ENCODE measurements at regions not wholly inside any gene's neighbourhood (a gene's known extent, or its start where the extent isn't known, plus 50 kb on each side); places are given as distances from the start of the nearest gene placed in this dataset.

DNA sequence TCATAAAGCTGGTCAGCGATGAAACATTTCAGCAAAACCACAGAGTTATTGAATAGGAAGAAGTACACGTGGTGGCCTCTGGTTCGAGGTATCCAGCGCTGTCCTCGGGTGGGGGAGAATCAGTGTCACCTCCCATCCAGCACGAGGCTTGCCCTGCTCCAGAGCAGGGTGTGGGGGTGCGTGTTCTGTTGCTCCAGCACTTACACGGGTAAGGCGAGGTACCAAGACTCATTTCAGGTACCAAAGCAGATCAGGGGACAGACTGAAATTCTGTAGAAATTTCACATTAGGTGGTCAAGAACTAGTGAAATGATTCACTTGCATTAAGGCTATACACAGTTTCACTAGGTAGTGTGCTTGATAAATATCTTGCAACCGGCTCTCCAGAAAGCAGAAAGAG is 164.2 kb upstream of the SOX1 start:
- BruUV-seq (replicated peaks) = no TSS peak
- Histone ChIP-seq H3K4me3 (ENCODE audit: low read depth, low read length, poor library complexity, severe bottlenecking) (no peak overlapping the region), H3K27ac (ENCODE audit: low read depth, low read length, poor library complexity, severe bottlenecking) (no peak overlapping the region), H3K36me3 (ENCODE audit: insufficient read depth, low read length, poor library complexity, severe bottlenecking) (no peaks in the 10 kb centered on the region), H3K27me3 (replicated peaks; ENCODE audit: insufficient read depth, low read depth, low read length, poor library complexity) (peaks cover 33% of the 10 kb centered on the region), H3K4me1 (ENCODE audit: insufficient read depth, low read length, poor library complexity, severe bottlenecking) (no peaks in the 10 kb centered on the region), H3K9me3 (ENCODE audit: low read depth, low read length, poor library complexity, severe bottlenecking) (no peaks in the 10 kb centered on the region)
- TF ChIP-seq, protein P1, sequence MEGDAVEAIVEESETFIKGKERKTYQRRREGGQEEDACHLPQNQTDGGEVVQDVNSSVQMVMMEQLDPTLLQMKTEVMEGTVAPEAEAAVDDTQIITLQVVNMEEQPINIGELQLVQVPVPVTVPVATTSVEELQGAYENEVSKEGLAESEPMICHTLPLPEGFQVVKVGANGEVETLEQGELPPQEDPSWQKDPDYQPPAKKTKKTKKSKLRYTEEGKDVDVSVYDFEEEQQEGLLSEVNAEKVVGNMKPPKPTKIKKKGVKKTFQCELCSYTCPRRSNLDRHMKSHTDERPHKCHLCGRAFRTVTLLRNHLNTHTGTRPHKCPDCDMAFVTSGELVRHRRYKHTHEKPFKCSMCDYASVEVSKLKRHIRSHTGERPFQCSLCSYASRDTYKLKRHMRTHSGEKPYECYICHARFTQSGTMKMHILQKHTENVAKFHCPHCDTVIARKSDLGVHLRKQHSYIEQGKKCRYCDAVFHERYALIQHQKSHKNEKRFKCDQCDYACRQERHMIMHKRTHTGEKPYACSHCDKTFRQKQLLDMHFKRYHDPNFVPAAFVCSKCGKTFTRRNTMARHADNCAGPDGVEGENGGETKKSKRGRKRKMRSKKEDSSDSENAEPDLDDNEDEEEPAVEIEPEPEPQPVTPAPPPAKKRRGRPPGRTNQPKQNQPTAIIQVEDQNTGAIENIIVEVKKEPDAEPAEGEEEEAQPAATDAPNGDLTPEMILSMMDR (conservative IDR thresholded peaks at IDR 0.05; ENCODE audit: low read depth, low read length) = no peak
- TF ChIP-seq EZH2 (IDR thresholded peaks at IDR 0.05; ENCODE audit: borderline replicate concordance, low read depth, low read length, poor library complexity, severe bottlenecking) = no peak
- POLR2A ChIA-PET (ENCODE audit: low non-redundant PET) = no interaction called here
- no peak for DNase-seq (ENCODE audit: low spot score)
- CTCF ChIA-PET = no interaction called here
- intact Hi-C loops (cut with micrococcal nuclease; ENCODE audit: unreplicated experiment) = no loop called here

GRCh38 chr13:111903143-111903542 is 163.8 kb upstream of the SOX1 start:
- no TSS peak for BruUV-seq (replicated peaks)
- intact Hi-C loops (cut with micrococcal nuclease; ENCODE audit: unreplicated experiment) = no loop called here

GRCh38 chr13:111904166-111904565 is 162.8 kb upstream of the SOX1 start:
- intact Hi-C loops (cut with micrococcal nuclease; ENCODE audit: unreplicated experiment) = no loop called here
- DNase-seq (ENCODE audit: low spot score) = no peak
- no peaks in the 10 kb centered on the region for H3K4me1 ChIP-seq (ENCODE audit: insufficient read depth, low read length, poor library complexity, severe bottlenecking)
- CTCF ChIA-PET = no interaction called here
- no peaks in the 10 kb centered on the region for H3K9me3 ChIP-seq (ENCODE audit: low read depth, low read length, poor library complexity, severe bottlenecking)
- no peak for TF ChIP-seq EZH2 (IDR thresholded peaks at IDR 0.05; ENCODE audit: borderline replicate concordance, low read depth, low read length, poor library complexity, severe bottlenecking)
- TF ChIP-seq, protein P1 (conservative IDR thresholded peaks at IDR 0.05; ENCODE audit: low read depth, low read length) = no peak
- H3K27ac ChIP-seq (ENCODE audit: low read depth, low read length, poor library complexity, severe bottlenecking) = no peak overlapping the region
- no peak overlapping the region for H3K4me3 ChIP-seq (ENCODE audit: low read depth, low read length, poor library complexity, severe bottlenecking)
- POLR2A ChIA-PET (ENCODE audit: low non-redundant PET) = no interaction called here
- no peaks in the 10 kb centered on the region for H3K36me3 ChIP-seq (ENCODE audit: insufficient read depth, low read length, poor library complexity, severe bottlenecking)
- H3K27me3 ChIP-seq (replicated peaks; ENCODE audit: insufficient read depth, low read depth, low read length, poor library complexity) = peaks cover 33% of the 10 kb centered on the region
- no TSS peak for BruUV-seq (replicated peaks)

More at GRCh38 chr13:111903143-111903542, 163.8 kb upstream of the SOX1 start:
- ChIA-PET CTCF (no interaction called here), POLR2A (ENCODE audit: low non-redundant PET) (no interaction called here)
- DNase-seq (ENCODE audit: low spot score) = no peak
- no peaks in the 10 kb centered on the region for H3K36me3 ChIP-seq (ENCODE audit: insufficient read depth, low read length, poor library complexity, severe bottlenecking)
- H3K4me3 ChIP-seq (ENCODE audit: low read depth, low read length, poor library complexity, severe bottlenecking) = no peak overlapping the region
- H3K4me1 ChIP-seq (ENCODE audit: insufficient read depth, low read length, poor library complexity, severe bottlenecking) = no peaks in the 10 kb centered on the region
- H3K9me3 ChIP-seq (ENCODE audit: low read depth, low read length, poor library complexity, severe bottlenecking) = no peaks in the 10 kb centered on the region
- TF ChIP-seq EZH2 (IDR thresholded peaks at IDR 0.05; ENCODE audit: borderline replicate concordance, low read depth, low read length, poor library complexity, severe bottlenecking) = no peak
- TF ChIP-seq, protein P1 (conservative IDR thresholded peaks at IDR 0.05; ENCODE audit: low read depth, low read length) = no peak
- H3K27me3 ChIP-seq (replicated peaks; ENCODE audit: insufficient read depth, low read depth, low read length, poor library complexity) = peaks cover 33% of the 10 kb centered on the region
- H3K27ac ChIP-seq (ENCODE audit: low read depth, low read length, poor library complexity, severe bottlenecking) = no peak overlapping the region

Measured in A673 (cell line).